CD4-positive, alpha-beta T cell treated with Interleukin-6 at 100 ng/mL for 8 hours (primary cell): ENCODE measurements at regions not wholly inside any gene's neighbourhood (a gene's known extent, or its start where the extent isn't known, plus 50 kb on each side); places are given as distances from the start of the nearest gene placed in this dataset.
"Not testable (repeated sequence)": the region's sequence is repeated elsewhere in the genome, so short reads cannot be mapped to it uniquely, and the experiment has no call there.

ENCODE experiments used
- DNase-seq: peaks from one replicate; pipeline ENCODE4 v3.0.0-alpha.2; 2020; ENCODE audit warnings: mixed read lengths, low spot score

DNA sequence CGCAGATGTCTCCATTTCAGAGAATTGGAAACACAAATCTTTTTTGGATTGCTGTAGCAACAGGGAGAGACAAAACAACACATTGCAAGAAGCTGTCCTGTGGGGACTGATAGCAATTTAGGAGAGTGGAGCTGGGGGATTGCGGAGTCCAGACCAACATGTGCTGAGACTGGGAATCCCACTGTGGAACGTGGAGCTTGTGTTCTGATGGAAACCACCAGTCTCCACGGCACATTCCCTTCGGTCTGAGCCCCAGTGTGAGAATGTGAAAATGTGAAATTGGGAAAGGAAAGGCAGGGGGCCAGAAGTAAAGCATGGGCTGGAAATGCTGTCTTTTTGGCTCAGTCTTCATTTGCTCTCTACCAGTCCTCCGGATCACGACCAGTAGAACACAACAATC lies 348.8 kb upstream of the TNC start:
- no peak for DNase-seq

GRCh38 chr9:115469841-115470240 lies 351.9 kb upstream of the TNC start:
- DNase-seq, result no peak

- DNase-seq, result not testable (repeated sequence)
Measured at GRCh38 chr9:115473032-115473431, 355.1 kb upstream of the TNC start.

- DNase-seq, result no peak
Measured at GRCh38 chr9:115481769-115482168, 363.8 kb upstream of the TNC start.

DNA sequence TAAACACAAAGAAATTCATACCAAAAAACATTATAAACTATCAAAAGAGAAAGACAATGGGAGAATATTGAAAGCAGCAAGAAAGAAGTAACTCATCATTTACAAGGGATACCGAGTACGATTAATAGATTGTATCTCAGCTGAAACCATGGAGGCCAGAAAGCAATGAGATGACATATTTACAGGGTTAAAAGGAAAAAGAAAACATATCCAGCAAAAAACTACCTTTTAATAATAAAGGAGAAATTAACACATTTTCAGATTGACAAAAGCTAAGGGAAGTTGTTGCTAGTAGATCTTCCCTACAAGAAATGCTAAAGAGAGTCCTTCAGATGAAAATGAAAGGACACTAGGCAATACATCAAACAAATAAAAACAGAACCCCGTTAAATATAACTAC lies 364.8 kb upstream of the TNC start:
- no peak for DNase-seq

DNA sequence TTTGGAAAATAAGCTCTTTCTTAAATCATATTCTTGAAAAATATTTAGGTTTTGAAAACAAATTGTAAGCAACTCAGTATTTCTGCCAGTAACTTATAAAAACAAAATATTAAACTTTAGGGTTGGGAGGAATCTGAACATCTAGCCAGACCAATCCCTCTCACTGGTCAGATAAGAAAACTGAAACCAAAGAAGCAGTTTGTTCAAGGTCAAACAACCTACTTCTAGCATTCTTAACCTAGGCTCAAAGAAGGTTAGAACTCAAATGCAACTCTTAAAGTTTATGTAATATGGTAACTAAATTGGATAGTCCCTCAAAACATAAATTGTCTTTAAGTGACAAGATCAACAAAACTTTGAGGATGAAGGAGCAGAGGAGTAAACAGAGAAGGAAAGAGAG lies 374.9 kb upstream of the TNC start:
- no peak for DNase-seq

DNA sequence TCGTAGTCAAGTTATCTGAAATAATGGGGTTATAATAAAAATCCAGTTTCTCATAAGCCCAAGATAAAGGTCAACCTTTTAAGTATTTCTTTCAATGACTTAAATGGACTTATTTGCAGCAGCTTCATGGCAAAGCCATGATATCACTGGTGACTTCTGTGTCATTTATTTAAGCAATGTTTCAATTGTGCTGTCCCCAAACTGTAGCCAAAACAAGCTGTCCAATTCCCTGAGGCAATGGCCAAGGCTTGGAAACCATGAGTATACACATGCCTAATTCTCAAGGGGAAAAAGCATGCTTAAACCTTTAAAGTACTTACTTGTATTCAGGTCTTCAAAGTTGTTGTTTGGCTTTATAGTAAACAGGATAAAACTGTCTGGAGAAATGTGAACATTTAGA lies 376.4 kb upstream of the TNC start:
- no peak for DNase-seq

DNA sequence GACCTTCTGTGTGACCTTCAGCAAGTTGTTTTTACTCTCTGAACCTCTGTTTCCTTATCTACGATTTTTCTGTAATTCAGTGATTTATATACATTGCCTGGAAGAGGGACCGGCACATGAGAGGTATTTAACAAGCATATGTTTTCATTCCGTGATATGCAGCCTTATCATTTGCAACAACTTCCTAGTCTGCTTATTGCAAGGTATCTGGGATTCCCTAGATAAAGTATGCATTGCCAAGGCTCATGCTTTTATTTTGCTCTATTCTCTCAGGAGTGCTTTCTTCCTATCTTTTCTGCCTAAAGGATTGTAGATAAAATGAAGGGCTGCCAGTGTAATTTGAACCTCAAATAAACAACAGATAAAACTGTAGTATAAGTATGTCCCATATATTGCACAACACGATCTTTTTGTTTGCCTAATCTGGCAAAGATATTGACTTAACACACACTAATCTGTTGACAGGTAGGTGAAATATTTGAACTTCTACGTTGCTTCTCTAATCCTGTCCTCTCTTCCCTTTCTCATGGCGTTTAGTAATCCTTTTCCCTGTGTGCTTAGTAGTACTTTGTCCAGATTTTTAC lies 377.2 kb upstream of the TNC start:
- DNase-seq, result no peak

DNA sequence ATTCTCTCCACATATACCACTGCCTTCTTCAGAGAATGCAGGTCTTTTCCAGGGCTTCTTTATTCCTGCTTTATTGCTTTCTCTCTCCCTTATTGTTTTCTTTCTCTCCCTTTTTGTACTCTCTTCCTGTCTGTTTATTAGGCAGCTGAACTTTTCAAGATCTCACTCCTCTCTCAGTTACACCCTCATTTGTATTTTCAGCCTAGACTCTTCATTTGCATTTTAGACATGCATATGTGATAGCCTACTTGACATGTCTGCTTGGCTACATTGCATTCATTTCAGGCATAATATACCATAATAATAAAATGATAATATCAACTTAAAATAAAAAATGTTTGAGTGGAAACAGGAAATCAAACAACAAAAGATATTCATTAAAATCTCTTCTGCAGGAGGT lies 377.9 kb upstream of the TNC start:
- no peak for DNase-seq

DNA sequence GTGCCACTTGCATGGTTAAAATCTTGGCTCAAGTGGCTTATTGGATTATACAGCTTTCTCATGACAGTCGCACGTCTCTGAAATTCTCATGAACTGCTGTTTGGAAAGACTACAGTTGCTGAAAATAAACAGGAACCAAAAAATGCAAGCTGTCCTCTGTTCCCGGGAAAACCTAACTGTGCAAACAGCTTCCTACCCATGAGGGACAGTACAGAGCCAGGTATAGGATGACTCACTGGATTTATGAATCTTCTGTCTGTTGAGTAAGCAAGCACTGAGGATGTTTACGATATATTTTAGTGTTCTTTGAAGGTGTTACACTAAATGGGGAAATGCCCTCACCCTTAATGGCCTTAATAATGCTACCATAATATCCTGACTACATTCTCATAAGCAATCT lies 380.3 kb upstream of the TNC start:
- no peak for DNase-seq

- no peak for DNase-seq
Measured at GRCh38 chr9:115507148-115507547, 389.2 kb upstream of the TNC start.

GRCh38 chr9:115513148-115513547 lies 395.2 kb upstream of the TNC start:
- DNase-seq, result no peak

- DNase-seq, result no peak
Measured at GRCh38 chr9:115514454-115514853, 396.5 kb upstream of the TNC start.

GRCh38 chr9:115517335-115518075 lies 399.5 kb upstream of the TNC start:
- no peak for DNase-seq

- DNase-seq, result no peak
Measured at GRCh38 chr9:115520646-115521045, 402.7 kb upstream of the TNC start.

GRCh38 chr9:115522912-115523311 lies 405.0 kb upstream of the TNC start:
- no peak for DNase-seq

- DNase-seq, result peak; percentile 2
Measured at GRCh38 chr9:115524453-115525059, 406.6 kb upstream of the TNC start.

DNA sequence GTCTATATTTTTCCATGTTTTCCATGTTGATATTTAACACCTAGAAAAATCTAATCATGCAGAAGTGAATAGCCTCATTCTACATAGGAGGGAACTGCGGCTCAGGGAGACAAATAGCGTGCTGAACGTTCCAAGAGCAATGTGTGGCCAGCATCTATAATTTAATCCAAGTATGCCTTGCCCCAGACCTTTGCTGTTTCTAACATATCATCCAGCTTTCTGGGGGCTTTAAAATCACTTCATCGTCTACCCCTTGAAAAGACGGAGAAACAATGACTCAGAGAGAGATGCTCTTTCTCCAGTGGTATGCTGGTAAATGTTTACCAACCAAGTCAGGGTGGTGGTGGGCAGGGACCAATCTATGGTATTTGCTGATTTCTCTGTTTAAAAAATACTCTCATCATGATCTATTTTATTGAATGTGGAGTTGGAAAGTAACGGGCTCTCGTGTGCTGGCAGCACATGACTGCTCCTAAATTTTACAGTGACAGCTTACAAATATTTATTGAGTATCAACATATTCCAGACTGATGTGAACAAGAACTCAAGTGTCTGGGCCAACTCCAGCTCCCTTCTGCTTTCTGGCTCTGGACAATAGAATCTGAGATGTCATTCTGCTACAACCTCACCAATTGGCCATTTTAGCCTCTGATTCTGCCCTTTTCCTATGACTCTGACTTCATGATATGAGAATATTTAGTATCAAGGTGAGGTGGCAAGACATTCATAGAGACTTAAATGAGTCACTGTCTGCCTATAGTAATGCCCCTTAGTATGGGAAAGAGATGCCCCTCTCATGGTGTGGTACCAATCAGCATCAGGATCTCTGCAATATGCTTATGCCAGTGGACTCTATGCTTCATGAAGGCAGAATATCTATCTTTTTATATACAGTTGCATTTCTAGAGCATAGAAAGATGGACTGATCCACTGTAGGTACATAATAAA lies 407.4 kb upstream of the TNC start:
- no peak for DNase-seq

GRCh38 chr9:115531410-115532125 lies 413.6 kb upstream of the TNC start:
- DNase-seq, result no peak

DNA sequence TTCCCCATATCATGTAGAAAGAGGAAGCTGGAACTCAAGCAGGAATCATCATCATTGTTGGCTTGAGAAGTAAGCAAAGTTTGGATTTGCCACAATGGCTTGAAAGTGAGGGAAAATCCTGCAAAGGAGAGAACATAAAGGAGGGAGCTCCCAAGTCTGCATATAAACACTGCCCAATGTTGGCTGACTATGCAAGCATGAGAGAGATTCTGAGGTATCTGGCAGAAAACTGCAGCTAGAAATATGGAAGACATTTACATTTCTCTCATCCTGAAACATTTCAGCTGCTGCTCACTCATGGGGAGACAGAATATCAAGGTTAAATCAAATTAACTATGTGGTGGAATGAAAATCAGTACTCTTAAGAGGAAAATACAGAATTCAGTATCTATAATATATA lies 415.6 kb upstream of the TNC start:
- DNase-seq, result no peak

DNA sequence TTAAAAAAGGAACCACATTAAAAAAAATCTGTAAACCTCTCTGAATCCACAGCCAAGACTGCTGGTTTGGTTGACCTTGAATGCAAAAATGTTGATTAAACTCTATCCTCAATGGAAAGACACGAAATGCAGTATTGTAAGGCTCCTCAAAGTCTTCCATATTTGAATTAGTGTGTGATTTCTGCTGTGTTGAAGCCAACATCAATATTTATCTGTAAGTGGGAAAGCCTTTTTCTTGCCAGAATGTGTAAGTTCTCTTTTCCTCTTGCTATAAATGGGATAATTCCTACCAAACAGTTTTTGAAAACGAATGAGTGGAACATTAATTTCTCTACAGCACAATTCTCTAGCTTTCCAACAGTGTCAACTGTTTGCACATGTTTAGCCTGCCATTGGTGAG lies 422.1 kb upstream of the TNC start:
- DNase-seq, result no peak

- DNase-seq, result no peak
Measured at GRCh38 chr9:115543511-115543910, 425.6 kb upstream of the TNC start.
